Lower lobe of right lung (tissue), 2 donors: ENCODE measurements at regions not wholly inside any gene's neighbourhood (a gene's known extent, or its start where the extent isn't known, plus 50 kb on each side); places are given as distances from the start of the nearest gene placed in this dataset.
"Not testable (repeated sequence)": the region's sequence is repeated elsewhere in the genome, so short reads cannot be mapped to it uniquely, and the experiment has no call there.

Experiments used
- ATAC-seq, 2 donors: fragments of 200-7000 bp; cut with Tn5 transposase; one replicate each; pipeline ENCODE4 v1.9.1; 2020 to 2022; ENCODE audit warnings: mild to moderate bottlenecking in 2 of 2, moderate library complexity in 2 of 2
- DNase-seq: peaks from one replicate; pipeline ENCODE4 v3.0.0-alpha.2; 2020
- H3K27ac ChIP-seq: fragments of 200-600 bp; one replicate; pipeline ENCODE4 v1.8.0; 2022
- H3K27me3 ChIP-seq: fragments of 200-600 bp; one replicate; pipeline ENCODE4 v1.8.0; 2022; ENCODE audit warnings: low read depth
- H3K36me3 ChIP-seq: fragments of 200-600 bp; one replicate; pipeline ENCODE4 v1.8.0; 2022; ENCODE audit warnings: mild to moderate bottlenecking
- H3K4me1 ChIP-seq: fragments of 200-600 bp; one replicate; pipeline ENCODE4 v1.8.0; 2022
- H3K4me3 ChIP-seq: fragments of 200-600 bp; one replicate; pipeline ENCODE4 v1.8.0; 2022; ENCODE audit warnings: mild to moderate bottlenecking
- H3K9me3 ChIP-seq: fragments of 200-600 bp; one replicate; pipeline ENCODE4 v1.8.0; 2022
- intact Hi-C: fragments of 100-400 bp; cut with DNase I; formaldehyde crosslinking; loops from one replicate; pipeline ENCODE4 v1.11.0; 2022
- TF ChIP-seq, protein P1 (sequence below): fragments of 200-600 bp; IDR thresholded peaks from one replicate; pipeline ENCODE4 v1.8.0; 2022; ENCODE audit warnings: antibody characterized with exemption, mild to moderate bottlenecking
- donor health status: DM: no; HTN: yes; CAD: no; lungs with severe emphysema.

DNA sequence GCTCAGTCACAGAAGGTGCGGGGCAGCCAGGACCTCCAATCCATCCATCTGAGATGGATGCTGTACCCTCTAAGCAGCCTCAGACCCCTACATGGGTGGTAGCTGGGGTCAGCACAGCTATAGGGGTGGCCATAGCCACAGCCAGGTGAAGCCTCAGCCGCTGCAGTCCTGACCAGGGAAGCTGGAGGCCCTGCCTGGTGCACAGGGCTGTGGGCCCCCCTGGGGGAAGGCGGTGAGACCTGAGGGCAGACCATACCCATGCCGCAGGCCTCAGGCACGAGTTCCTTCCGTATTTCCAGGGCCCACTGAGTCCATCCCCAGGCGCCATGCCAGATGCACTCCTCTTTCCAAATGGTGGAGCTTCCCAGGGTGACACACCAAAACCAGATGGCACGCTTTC lies 96.6 kb upstream of the KDM7A start:
- TF ChIP-seq, protein P1, sequence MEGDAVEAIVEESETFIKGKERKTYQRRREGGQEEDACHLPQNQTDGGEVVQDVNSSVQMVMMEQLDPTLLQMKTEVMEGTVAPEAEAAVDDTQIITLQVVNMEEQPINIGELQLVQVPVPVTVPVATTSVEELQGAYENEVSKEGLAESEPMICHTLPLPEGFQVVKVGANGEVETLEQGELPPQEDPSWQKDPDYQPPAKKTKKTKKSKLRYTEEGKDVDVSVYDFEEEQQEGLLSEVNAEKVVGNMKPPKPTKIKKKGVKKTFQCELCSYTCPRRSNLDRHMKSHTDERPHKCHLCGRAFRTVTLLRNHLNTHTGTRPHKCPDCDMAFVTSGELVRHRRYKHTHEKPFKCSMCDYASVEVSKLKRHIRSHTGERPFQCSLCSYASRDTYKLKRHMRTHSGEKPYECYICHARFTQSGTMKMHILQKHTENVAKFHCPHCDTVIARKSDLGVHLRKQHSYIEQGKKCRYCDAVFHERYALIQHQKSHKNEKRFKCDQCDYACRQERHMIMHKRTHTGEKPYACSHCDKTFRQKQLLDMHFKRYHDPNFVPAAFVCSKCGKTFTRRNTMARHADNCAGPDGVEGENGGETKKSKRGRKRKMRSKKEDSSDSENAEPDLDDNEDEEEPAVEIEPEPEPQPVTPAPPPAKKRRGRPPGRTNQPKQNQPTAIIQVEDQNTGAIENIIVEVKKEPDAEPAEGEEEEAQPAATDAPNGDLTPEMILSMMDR = no peak
- no peak for ATAC-seq
- no peaks in the 10 kb centered on the region for H3K9me3 ChIP-seq
- DNase-seq = no peak
- peaks cover 7% of the 10 kb centered on the region for H3K4me1 ChIP-seq
- intact Hi-C loops = no loop called here
- no peak overlapping the region for H3K4me3 ChIP-seq
- no peaks in the 10 kb centered on the region for H3K27me3 ChIP-seq
- no peak overlapping the region for H3K27ac ChIP-seq
- no peaks in the 10 kb centered on the region for H3K36me3 ChIP-seq

DNA sequence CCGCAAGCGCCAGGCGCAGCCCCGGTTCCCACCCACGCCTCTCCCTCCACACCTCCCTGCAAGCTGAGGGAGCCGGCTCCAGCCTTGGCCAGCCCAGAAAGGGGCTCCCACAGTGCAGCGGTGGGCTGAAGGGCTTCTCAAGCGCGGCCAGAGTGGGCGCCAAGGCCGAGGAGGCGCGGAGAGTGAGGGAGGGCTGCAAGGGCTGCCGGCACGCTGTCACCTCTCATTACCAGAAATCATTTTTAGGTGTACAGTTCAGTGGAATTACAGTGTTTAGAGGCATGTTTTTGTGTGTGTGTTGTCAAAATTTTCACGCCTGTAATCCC lies 94.8 kb upstream of the KDM7A start:
- H3K4me1 ChIP-seq, ATAC-seq, DNase-seq, H3K4me3 ChIP-seq, H3K27me3 ChIP-seq, H3K36me3 ChIP-seq, intact Hi-C loops, H3K27ac ChIP-seq, H3K9me3 ChIP-seq: not testable (repeated sequence)

DNA sequence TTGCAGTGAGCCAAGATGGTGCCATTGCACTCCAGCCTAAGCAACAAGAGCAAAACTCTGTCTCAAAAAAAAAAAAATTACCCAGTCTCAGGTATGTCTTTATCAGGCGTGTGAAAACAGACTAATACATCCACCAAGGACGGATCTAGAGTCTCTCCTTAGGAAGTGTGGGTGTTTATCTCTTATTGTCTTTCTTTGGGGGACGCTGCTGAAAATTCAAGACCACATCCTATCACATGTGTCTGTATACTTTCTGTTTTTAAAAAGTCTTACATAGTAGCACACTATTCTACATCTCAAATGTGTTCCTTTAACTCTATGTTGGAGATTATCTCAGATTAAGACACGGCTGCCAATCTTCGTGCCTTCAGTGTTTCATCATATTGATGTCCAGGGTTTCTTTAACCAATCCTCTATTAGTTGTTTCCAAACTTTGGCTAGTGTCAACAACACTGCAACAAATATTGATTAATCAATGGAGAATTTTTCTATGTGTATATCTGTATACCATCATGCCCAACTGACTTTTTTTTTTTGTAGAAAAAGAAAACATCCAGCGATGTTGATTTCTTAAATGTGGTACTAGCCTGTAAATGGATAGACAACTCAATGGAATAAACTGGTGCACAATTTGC lies 92.3 kb upstream of the KDM7A start:
- Histone ChIP-seq H3K4me1 (no peaks in the 10 kb centered on the region), H3K27me3 (no peaks in the 10 kb centered on the region), H3K4me3 (no peak overlapping the region), H3K36me3 (no peaks in the 10 kb centered on the region), H3K9me3 (no peaks in the 10 kb centered on the region), H3K27ac (no peak overlapping the region)
- DNase-seq (no peak), ATAC-seq (no peak)
- intact Hi-C loops = no loop called here
- TF ChIP-seq, protein P1 = no peak

DNA sequence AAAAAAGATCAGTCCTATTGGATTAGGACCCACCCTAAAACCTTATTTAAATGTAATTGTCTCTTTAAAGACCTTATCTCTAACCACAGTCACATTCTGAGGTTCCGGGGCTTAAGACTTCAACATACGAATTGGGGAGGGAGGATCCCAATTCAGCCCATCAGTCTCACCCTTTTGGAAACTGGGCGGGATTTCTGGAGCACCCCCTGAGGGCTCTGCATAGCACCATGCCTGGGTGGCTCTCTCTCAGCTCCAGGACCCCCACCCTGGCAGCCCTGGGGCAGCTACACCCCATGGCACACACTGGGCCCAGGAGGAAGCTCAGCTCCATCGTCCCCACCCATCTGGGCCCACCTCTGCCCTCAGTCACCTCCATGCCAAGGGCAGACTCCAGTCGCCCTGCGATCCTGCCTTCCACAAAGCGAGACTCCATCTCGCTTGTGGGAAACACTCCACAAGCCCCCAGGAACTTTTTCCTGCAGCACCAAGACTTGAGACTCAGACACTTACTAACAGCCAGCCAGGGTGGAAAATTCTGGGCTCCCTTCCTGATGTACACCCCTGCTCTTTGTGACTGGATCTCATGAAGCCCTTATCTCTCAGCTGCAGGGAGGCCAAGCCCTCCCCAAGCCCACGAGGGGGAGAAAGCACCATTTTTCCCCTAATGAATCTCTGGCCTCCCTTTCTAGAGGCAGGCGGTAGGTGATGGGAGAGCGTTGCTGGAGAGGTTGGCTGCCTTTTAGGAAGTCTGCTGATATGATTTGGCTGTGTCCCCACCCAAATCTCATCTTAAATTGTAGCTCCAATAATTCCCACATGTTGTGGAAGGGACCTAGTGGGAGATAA lies 90.8 kb upstream of the KDM7A start:
- Histone ChIP-seq H3K4me1 (no peaks in the 10 kb centered on the region), H3K27me3 (no peaks in the 10 kb centered on the region), H3K4me3 (no peak overlapping the region), H3K27ac (no peak overlapping the region), H3K36me3 (no peaks in the 10 kb centered on the region), H3K9me3 (no peaks in the 10 kb centered on the region)
- DNase-seq = no peak
- intact Hi-C loops = no loop called here
- TF ChIP-seq, protein P1 = no peak
- ATAC-seq = no peak

DNA sequence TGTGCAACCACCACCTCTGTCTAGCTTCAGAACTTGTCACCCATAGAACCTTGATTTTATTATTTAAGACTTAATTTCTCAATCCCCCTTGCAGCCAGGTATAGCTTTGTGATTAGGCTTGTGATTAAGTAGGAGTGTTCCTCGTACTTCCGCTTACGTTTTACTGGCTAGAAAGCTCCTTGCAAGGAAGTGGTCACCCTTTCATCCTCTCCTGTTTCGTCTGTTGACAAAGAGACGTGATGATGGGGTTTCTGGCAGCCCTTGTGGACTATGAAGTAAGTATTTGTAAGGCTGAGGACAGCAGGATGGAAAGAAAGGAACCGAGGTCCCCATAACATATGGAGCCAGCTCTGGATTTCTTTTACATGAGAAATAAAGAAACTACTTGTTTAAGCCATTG lies 86.5 kb upstream of the KDM7A start:
- peak; percentile 26 for ATAC-seq
- no peaks in the 10 kb centered on the region for H3K9me3 ChIP-seq
- no peak overlapping the region for H3K27ac ChIP-seq
- intact Hi-C loops = no loop called here
- H3K4me1 ChIP-seq = no peaks in the 10 kb centered on the region
- no peaks in the 10 kb centered on the region for H3K36me3 ChIP-seq
- DNase-seq = no peak
- TF ChIP-seq, protein P1 = no peak
- no peaks in the 10 kb centered on the region for H3K27me3 ChIP-seq
- H3K4me3 ChIP-seq = no peak overlapping the region

DNA sequence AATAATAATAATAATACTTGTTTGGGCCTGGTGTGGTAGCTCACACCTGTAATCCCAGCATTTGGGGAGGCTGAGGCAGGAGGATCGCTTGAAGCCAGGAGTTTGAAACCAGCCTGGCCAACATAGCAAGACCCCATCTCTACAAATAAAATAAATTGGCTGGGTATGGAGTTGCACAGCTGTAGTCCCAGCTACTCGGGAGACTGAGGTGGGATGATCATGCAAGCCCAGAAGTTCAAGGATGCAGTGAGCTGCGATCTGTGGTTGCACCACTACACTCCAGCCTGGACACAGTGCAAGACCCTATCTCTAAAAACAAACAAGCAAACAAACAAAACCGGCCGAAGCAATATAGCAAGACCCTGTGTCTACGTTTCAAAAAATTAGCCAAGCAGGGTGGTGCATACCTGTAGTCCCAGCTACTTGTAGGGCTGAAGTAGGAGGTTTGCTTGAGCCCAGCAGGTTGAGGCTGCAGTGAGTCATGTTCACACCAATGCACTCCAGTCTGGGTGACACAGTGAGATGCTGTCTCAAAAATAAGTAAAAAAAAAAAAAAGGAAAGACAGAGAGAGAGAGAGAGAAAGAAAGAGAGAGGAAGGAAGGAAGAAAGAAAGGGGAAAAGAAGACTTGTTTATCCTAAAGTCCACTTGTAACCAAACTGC lies 85.6 kb upstream of the KDM7A start:
- Histone ChIP-seq H3K27ac (no peak overlapping the region), H3K27me3 (no peaks in the 10 kb centered on the region), H3K36me3 (no peaks in the 10 kb centered on the region), H3K9me3 (no peaks in the 10 kb centered on the region), H3K4me3 (no peak overlapping the region), H3K4me1 (no peaks in the 10 kb centered on the region)
- ATAC-seq (no peak), DNase-seq (no peak)
- intact Hi-C loops = no loop called here
- TF ChIP-seq, protein P1 = no peak
